ENCODE measurements at regions not wholly inside any gene's neighbourhood (a gene's known extent, or its start where the extent isn't known, plus 50 kb on each side); places are given as distances from the start of the nearest gene placed in this dataset.

GRCh38 chr12:66900616-66901015, 221.7 kb upstream of the GRIP1 start:
- TF ChIP-seq CTCF (IDR thresholded peaks at IDR 0.05) (no peak), JUN (CRISPR knock-in tag; IDR thresholded peaks at IDR 0.05) (no peak), RELA (CRISPR knock-in tag; IDR thresholded peaks at IDR 0.05; ENCODE audit: borderline replicate concordance) (no peak), FOXP4 (CRISPR knock-in tag; IDR thresholded peaks at IDR 0.05) (no peak), MAX (CRISPR knock-in tag; IDR thresholded peaks at IDR 0.05) (no peak), MLX (CRISPR knock-in tag; IDR thresholded peaks at IDR 0.05) (no peak), ZBTB21 (CRISPR knock-in tag; IDR thresholded peaks at IDR 0.05; ENCODE audit: borderline replicate concordance) (no peak), CREM (CRISPR knock-in tag; IDR thresholded peaks at IDR 0.05) (no peak)
- TF ChIP-seq, protein P1, sequence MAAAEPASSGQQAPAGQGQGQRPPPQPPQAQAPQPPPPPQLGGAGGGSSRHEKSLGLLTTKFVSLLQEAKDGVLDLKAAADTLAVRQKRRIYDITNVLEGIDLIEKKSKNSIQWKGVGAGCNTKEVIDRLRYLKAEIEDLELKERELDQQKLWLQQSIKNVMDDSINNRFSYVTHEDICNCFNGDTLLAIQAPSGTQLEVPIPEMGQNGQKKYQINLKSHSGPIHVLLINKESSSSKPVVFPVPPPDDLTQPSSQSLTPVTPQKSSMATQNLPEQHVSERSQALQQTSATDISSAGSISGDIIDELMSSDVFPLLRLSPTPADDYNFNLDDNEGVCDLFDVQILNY (CRISPR knock-in tag; IDR thresholded peaks at IDR 0.05): no peak
- TF ChIP-seq, protein P2, sequence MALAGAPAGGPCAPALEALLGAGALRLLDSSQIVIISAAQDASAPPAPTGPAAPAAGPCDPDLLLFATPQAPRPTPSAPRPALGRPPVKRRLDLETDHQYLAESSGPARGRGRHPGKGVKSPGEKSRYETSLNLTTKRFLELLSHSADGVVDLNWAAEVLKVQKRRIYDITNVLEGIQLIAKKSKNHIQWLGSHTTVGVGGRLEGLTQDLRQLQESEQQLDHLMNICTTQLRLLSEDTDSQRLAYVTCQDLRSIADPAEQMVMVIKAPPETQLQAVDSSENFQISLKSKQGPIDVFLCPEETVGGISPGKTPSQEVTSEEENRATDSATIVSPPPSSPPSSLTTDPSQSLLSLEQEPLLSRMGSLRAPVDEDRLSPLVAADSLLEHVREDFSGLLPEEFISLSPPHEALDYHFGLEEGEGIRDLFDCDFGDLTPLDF (CRISPR knock-in tag; IDR thresholded peaks at IDR 0.05): no peak
- TF ChIP-seq, protein P3, sequence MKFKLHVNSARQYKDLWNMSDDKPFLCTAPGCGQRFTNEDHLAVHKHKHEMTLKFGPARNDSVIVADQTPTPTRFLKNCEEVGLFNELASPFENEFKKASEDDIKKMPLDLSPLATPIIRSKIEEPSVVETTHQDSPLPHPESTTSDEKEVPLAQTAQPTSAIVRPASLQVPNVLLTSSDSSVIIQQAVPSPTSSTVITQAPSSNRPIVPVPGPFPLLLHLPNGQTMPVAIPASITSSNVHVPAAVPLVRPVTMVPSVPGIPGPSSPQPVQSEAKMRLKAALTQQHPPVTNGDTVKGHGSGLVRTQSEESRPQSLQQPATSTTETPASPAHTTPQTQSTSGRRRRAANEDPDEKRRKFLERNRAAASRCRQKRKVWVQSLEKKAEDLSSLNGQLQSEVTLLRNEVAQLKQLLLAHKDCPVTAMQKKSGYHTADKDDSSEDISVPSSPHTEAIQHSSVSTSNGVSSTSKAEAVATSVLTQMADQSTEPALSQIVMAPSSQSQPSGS (CRISPR knock-in tag; IDR thresholded peaks at IDR 0.05; ENCODE audit: borderline replicate concordance, low read depth): no peak
- TF ChIP-seq, protein P4, sequence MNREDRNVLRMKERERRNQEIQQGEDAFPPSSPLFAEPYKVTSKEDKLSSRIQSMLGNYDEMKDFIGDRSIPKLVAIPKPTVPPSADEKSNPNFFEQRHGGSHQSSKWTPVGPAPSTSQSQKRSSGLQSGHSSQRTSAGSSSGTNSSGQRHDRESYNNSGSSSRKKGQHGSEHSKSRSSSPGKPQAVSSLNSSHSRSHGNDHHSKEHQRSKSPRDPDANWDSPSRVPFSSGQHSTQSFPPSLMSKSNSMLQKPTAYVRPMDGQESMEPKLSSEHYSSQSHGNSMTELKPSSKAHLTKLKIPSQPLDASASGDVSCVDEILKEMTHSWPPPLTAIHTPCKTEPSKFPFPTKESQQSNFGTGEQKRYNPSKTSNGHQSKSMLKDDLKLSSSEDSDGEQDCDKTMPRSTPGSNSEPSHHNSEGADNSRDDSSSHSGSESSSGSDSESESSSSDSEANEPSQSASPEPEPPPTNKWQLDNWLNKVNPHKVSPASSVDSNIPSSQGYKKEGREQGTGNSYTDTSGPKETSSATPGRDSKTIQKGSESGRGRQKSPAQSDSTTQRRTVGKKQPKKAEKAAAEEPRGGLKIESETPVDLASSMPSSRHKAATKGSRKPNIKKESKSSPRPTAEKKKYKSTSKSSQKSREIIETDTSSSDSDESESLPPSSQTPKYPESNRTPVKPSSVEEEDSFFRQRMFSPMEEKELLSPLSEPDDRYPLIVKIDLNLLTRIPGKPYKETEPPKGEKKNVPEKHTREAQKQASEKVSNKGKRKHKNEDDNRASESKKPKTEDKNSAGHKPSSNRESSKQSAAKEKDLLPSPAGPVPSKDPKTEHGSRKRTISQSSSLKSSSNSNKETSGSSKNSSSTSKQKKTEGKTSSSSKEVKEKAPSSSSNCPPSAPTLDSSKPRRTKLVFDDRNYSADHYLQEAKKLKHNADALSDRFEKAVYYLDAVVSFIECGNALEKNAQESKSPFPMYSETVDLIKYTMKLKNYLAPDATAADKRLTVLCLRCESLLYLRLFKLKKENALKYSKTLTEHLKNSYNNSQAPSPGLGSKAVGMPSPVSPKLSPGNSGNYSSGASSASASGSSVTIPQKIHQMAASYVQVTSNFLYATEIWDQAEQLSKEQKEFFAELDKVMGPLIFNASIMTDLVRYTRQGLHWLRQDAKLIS (CRISPR knock-in tag; IDR thresholded peaks at IDR 0.05; ENCODE audit: borderline replicate concordance): no peak
